HAP-1 (cell line): ENCODE measurements at regions not wholly inside any gene's neighbourhood (a gene's known extent, or its start where the extent isn't known, plus 50 kb on each side); places are given as distances from the start of the nearest gene placed in this dataset.
A peak's percentile ranks its signal among the peaks of the same experiment; 100 is the strongest.

Source experiments
- DNase-seq, 2 experiments: peaks; one replicate each; pipeline ENCODE4 v3.0.0-alpha.2; 2016 to 2020; ENCODE audit warnings: low spot score in 2 of 2
- H3K27me3 ChIP-seq: fragments of 250-450 bp; sonication (Bioruptor Pico); 2 replicates; pipeline ENCODE4 v1.5.1; 2020; ENCODE audit warnings: low read depth, mild to moderate bottlenecking, moderate library complexity
- H3K36me3 ChIP-seq: fragments of 250-450 bp; sonication (Bioruptor Pico); replicated peaks from 2 replicates; pipeline ENCODE4 v1.5.1; 2020; ENCODE audit warnings: mild to moderate bottlenecking
- H3K4me1 ChIP-seq: fragments of 250-450 bp; sonication (Bioruptor Pico); 2 replicates; pipeline ENCODE4 v1.5.1; 2020; ENCODE audit warnings: mild to moderate bottlenecking
- H3K4me3 ChIP-seq: fragments of 250-450 bp; sonication (Bioruptor Pico); 2 replicates; pipeline ENCODE4 v1.5.1; 2020; ENCODE audit warnings: mild to moderate bottlenecking, moderate library complexity
- H3K9me3 ChIP-seq: fragments of 250-450 bp; sonication (Bioruptor Pico); 2 replicates; pipeline ENCODE4 v1.5.1; 2020; ENCODE audit warnings: mild to moderate bottlenecking, moderate library complexity
- in situ Hi-C: fragments of 300-500 bp; cut with MboI; formaldehyde crosslinking; loops from 3 replicates; pipeline ENCODE4 v1.14.3; 2020; ENCODE audit warnings: low sequenced_read_pairs, inconsistent platforms, mixed read lengths

GRCh38 chr12:105547786-105548185 is 217.3 kb downstream of the C12orf75 start:
- Histone ChIP-seq H3K9me3 (no peaks in the 10 kb centered on the region), H3K4me3 (no peak overlapping the region), H3K36me3 (no peaks in the 10 kb centered on the region), H3K4me1 (no peaks in the 10 kb centered on the region), H3K27me3 (no peaks in the 10 kb centered on the region)
- DNase-seq, result no peak
- in situ Hi-C loops, result no loop called here

- Histone ChIP-seq H3K4me3 (no peak overlapping the region), H3K9me3 (no peaks in the 10 kb centered on the region), H3K27me3 (no peaks in the 10 kb centered on the region), H3K36me3 (no peaks in the 10 kb centered on the region), H3K4me1 (peaks cover 2% of the 10 kb centered on the region)
- in situ Hi-C loops, result no loop called here
- no peak for DNase-seq
These were observed 218.1 kb downstream of the C12orf75 start for GRCh38 chr12:105548626-105549025.

GRCh38 chr12:105552056-105552455 is 221.6 kb downstream of the C12orf75 start:
- H3K4me3 ChIP-seq, result no peak overlapping the region
- in situ Hi-C loops, result no loop called here
- no peaks in the 10 kb centered on the region for H3K36me3 ChIP-seq
- peaks cover 18% of the 10 kb centered on the region for H3K4me1 ChIP-seq
- DNase-seq, result no peak
- H3K9me3 ChIP-seq, result no peaks in the 10 kb centered on the region
- no peaks in the 10 kb centered on the region for H3K27me3 ChIP-seq

DNA sequence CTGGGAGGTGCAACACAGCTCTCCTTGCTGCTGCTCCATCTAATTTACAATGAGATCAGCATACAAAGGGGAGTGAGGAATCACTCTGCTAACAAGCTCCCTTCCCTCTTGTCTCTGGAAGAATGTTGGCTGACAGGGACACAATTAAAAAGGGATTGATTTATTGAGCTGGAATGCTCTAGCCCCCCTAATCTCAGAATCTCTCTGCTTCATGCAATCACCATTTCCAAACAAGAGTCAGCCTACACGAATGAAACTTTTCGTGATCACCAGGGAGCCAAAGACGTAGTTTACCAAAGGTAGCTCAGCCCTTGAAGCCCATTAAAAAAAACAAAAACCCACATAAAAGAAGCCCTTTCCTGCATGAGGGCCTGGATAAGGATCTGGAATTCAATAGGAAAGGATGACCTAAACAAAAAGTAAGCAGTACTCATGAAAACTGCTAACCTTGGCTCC is 223.8 kb downstream of the C12orf75 start:
- Histone ChIP-seq H3K27me3 (no peaks in the 10 kb centered on the region), H3K4me3 (no peak overlapping the region), H3K9me3 (no peaks in the 10 kb centered on the region), H3K4me1 (peaks cover 18% of the 10 kb centered on the region), H3K36me3 (no peaks in the 10 kb centered on the region)
- peak; percentile 62 to 96 for DNase-seq
- in situ Hi-C loops, result no loop called here

DNA sequence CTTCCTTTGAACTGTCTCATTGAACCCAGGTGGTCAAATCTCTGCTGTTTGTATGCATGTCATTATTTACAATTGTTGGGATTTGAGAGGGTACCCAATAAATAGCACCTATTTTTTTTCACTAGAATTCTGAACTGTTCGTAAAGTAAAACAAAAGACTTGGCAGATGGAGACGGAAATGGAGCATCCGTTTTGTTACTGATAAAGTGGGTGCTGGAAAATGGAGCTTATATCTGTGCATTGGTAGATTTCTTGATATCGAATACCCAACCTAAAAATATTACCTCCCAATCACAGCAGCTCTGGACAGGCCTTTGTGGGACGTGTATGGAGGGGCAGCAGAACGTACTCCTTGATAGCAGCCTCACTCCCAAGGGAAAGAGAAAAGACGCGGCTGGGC is 224.4 kb downstream of the C12orf75 start:
- in situ Hi-C loops, result no loop called here
- peak; percentile 6 to 29 for DNase-seq
- H3K36me3 ChIP-seq, result no peaks in the 10 kb centered on the region
- peaks cover 18% of the 10 kb centered on the region for H3K4me1 ChIP-seq
- no peak overlapping the region for H3K4me3 ChIP-seq
- H3K27me3 ChIP-seq, result no peaks in the 10 kb centered on the region
- no peaks in the 10 kb centered on the region for H3K9me3 ChIP-seq

DNA sequence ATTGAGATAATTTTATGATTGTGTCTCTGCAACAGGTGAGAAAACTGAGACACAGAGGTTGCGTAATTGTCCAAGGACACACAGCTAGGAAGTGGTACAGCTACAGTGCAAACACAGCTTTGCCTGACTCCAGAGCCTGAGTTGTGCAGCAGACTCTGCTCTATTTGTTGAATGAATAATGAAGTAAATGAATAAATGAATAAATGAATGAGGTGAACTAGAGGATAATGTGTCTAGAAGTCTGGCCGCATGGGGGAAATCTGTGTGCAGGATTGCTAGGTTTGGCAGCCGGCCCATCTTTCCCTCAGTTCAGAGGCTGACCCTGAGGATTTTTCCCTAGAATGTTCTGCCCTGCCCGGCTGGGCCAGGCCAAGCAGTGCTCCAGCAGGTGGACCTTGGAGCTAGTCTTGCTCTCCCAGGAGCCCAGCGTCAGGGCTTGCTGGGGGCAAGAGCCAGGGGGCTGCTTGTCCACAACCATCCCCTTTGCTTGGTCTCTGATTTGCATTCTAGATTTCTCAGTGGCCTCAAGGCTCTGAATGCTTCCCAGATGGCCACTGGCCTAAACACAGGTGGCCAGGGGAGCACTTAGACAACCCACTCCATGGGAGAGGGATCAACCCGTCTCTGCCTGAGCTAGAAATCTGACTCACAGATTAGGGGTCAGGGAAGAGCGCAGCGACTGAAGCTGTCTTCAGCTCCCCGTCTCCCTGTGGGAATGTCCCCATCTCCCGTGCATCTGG is 225.2 kb downstream of the C12orf75 start:
- DNase-seq, result peak in 1 of 2 experiments; percentile 9
- H3K36me3 ChIP-seq, result no peaks in the 10 kb centered on the region
- in situ Hi-C loops, result no loop called here

DNA sequence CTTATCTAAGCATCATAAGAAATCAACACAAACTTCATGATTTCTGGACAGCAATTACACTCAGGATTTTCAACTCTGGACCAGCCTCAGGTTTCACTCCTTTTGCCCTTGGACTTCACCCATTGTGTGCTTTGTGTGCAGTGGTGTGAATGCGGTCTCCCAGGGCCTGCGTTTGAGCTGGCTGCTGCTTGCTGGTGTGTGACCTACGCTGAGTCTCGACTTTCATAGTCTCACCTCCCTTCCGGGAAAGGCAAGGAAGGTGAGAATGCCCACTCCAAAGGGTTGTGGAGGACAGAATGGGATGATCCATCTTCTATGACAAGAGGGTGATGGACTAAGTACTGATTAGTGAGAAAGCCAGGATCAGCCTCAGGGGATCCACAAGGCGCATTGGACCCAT is 228.8 kb downstream of the C12orf75 start:
- DNase-seq, result no peak
- H3K27me3 ChIP-seq, result no peaks in the 10 kb centered on the region
- H3K36me3 ChIP-seq, result no peaks in the 10 kb centered on the region
- H3K4me3 ChIP-seq, result no peak overlapping the region
- no peaks in the 10 kb centered on the region for H3K9me3 ChIP-seq
- H3K4me1 ChIP-seq, result peaks cover 12% of the 10 kb centered on the region
- in situ Hi-C loops, result no loop called here

More for the DNA sequence above, 225.2 kb downstream of the C12orf75 start:
- Histone ChIP-seq H3K4me1 (peaks cover 18% of the 10 kb centered on the region), H3K4me3 (no peak overlapping the region), H3K27me3 (no peaks in the 10 kb centered on the region), H3K9me3 (no peaks in the 10 kb centered on the region)

- no peaks in the 10 kb centered on the region for H3K36me3 ChIP-seq
- in situ Hi-C loops, result no loop called here
- H3K27me3 ChIP-seq, result no peaks in the 10 kb centered on the region
- no peaks in the 10 kb centered on the region for H3K9me3 ChIP-seq
- no peaks in the 10 kb centered on the region for H3K4me1 ChIP-seq
- H3K4me3 ChIP-seq, result no peak overlapping the region
- DNase-seq, result no peak
These were observed 231.2 kb downstream of the C12orf75 start for GRCh38 chr12:105561546-105562198.

GRCh38 chr12:105562199-105562971 is 231.9 kb downstream of the C12orf75 start:
- no peak for DNase-seq
- Histone ChIP-seq H3K9me3 (no peaks in the 10 kb centered on the region), H3K4me3 (no peak overlapping the region), H3K36me3 (no peaks in the 10 kb centered on the region), H3K27me3 (no peaks in the 10 kb centered on the region), H3K4me1 (no peaks in the 10 kb centered on the region)
- in situ Hi-C loops, result no loop called here

DNA sequence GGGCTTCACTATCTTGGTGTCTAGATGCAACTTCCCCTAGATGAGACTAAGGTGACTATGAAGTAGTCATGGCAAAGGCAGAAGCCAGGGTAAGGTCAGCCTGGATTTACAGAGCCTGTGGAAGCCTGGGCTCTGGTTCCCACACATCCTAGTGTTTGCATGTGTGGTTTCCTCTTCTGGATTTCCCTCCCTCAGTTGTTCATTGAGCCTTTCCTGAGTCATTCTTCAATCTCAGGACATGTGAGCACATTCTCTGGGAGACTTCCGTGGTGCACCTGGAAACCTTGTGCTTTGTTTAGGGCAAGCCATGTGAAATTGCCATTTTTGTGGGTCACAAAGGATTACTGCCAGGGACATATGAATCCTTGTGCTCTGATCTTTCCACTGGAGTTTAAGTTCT is 236.6 kb downstream of the C12orf75 start:
- Histone ChIP-seq H3K4me1 (no peaks in the 10 kb centered on the region), H3K9me3 (no peaks in the 10 kb centered on the region), H3K27me3 (no peaks in the 10 kb centered on the region), H3K36me3 (no peaks in the 10 kb centered on the region), H3K4me3 (no peak overlapping the region)
- in situ Hi-C loops, result no loop called here
- no peak for DNase-seq

- in situ Hi-C loops, result no loop called here
- H3K4me3 ChIP-seq, result no peak overlapping the region
- no peaks in the 10 kb centered on the region for H3K9me3 ChIP-seq
- no peaks in the 10 kb centered on the region for H3K27me3 ChIP-seq
- H3K36me3 ChIP-seq, result no peaks in the 10 kb centered on the region
- no peaks in the 10 kb centered on the region for H3K4me1 ChIP-seq
- DNase-seq, result no peak
These were observed 239.4 kb downstream of the C12orf75 start for GRCh38 chr12:105569886-105570285.

DNA sequence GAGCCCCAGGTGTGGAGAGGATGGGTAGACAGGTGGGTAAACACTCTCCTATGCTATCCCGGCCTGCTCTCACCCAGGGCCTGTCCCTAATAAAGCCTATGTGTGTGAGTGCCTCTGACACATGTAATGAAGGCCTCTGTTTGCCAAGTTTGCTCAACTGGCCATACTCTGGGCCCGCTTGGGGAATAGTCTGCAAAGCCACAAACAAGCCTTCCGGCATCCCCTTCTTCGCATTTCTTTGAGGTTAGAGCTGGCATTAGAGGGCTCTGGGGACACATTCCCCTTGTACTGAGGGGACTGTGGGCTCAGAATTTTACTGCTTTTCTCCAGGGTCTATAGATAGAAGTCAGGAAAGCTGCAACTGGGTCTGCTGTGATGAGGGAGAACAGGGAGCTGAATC is 240.5 kb downstream of the C12orf75 start:
- no peaks in the 10 kb centered on the region for H3K4me1 ChIP-seq
- in situ Hi-C loops, result no loop called here
- DNase-seq, result no peak
- H3K9me3 ChIP-seq, result no peaks in the 10 kb centered on the region
- H3K4me3 ChIP-seq, result no peak overlapping the region
- no peaks in the 10 kb centered on the region for H3K27me3 ChIP-seq
- no peaks in the 10 kb centered on the region for H3K36me3 ChIP-seq

DNA sequence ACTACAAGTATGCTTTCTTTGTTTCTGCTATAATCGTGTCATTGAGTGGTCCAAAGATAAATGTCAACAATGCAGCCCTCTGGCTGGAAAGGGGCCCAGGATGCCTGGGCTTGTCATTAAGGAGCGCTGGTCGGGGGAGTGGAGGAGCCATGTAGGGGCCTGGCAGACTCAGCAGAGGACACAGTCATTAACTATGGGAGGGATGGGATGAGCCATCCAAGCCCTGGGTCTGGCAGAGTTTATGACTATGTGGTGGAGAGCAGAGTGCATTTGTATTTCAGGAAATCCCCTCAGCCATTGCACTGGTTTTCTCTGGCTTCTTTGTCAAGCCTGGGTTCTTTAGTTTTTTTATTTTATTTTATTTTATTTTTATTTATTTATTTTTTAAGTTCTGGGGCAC is 243.1 kb downstream of the C12orf75 start:
- in situ Hi-C loops, result no loop called here
- no peak overlapping the region for H3K4me3 ChIP-seq
- H3K9me3 ChIP-seq, result no peaks in the 10 kb centered on the region
- no peaks in the 10 kb centered on the region for H3K27me3 ChIP-seq
- no peaks in the 10 kb centered on the region for H3K36me3 ChIP-seq
- H3K4me1 ChIP-seq, result no peaks in the 10 kb centered on the region
- DNase-seq, result no peak
